ENCODE measurements at regions not wholly inside any gene's neighbourhood (a gene's known extent, or its start where the extent isn't known, plus 50 kb on each side); places are given as distances from the start of the nearest gene placed in this dataset.
A peak's percentile ranks its signal among the peaks of the same experiment; 100 is the strongest.

DNA sequence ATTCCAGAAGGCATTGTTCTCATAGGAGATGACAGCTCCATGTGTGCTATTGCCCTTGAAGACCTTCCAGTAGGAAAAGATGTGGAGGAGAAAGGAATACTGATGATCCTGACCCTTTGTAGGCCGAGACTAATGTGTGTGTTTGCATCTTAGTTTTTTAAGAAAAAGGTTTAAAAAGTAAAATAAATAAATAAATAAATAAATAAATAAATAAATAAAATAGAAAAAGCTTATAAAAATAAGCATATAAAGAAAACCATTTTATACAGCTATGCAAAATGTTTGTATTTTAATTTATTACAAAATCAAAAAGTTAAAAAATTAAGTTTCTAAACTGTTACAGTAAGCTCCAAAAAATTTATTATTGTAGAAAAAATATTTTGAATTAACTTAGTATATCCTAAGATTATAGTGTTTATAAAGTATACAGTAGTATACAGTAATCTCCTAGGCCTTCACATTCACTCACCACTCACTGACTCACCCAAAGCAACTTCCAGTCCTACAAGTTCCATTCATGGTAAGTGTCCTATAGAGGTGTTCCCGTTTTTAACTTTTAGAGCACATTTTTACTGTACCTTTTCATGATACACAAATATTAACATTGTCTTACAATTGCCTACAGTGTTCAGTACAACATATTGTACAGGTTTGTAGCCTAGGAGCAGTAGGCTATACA, 435.2 kb upstream of the SEMA3A start:
- no peak for DNase-seq (ENCODE audit: low read depth, low spot score)

DNA sequence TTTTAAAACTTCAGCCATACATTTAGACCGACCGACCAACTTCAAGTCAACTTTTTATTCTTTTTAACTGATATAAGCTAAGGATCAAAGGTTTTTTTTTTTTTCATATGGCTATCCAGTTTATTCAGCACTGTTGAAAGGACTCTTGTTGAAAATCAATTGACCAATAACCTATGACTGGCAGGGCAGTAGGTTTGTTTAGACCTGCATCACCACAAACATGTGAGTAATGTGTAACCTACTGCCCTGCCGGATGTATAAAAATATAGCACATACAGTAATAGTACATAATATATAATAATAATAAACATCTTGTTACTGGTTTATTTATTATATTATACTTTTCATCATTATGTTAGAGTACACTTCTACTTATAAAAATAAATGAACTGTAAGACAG, 434.6 kb upstream of the SEMA3A start:
- DNase-seq (ENCODE audit: low read depth, low spot score) = no peak

DNA sequence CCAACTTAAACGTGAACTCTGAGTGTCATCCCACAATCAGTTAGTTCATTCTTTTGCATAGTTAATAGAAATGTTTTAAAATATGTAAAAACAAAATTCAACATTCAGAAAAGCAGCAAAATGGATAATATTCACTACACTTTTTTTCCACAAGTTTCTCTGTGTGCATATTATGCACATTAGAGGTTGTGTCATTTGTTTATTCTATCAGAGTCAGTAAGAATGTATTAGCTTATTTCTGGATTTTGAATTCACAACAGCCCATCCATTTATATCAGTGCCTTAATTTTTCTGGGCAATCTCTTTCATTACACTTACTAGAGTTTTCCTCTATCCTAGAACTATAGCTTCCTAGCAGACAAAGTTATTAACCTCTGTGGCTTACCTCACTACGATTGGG, 432.7 kb upstream of the SEMA3A start:
- DNase-seq (ENCODE audit: low read depth, low spot score) = no peak

DNA sequence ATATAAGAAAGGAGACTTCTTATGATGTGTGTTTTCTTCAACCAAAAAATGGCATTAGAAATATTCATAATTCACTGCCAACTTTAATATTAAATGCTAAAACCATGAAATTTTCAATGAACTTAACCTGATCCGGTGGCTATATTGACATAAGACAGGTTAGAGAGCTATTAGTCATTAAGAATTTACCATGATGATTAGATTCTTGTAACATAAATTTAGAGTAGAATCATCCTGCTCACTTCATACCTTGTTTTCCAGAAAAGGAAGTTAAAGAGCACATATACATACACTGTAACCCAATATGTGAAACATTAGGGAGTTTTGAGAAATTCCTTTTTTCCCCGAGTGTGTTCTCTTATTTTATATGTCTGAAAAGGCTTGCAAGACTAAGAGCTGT, 430.3 kb upstream of the SEMA3A start:
- no peak for DNase-seq (ENCODE audit: low read depth, low spot score)

DNA sequence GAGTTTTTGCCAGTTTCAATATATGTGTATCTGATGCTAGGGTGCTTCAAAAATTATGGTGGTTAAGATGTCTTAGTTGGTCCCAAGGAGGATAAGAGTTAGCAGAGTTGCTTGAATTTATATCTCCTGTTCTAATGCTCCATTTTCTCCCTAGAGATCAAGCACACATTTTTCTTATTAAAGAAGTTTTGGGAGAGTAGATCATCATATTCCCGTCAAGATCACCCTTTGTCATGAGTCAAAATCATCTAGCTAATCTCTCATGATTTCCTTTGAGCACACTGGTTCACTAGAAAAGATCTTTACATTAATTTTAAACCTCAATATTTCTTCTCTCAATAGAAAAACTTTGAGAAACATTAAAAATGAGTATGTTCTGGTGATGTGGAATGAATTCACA, 429.9 kb upstream of the SEMA3A start:
- DNase-seq (ENCODE audit: low read depth, low spot score) = no peak

DNA sequence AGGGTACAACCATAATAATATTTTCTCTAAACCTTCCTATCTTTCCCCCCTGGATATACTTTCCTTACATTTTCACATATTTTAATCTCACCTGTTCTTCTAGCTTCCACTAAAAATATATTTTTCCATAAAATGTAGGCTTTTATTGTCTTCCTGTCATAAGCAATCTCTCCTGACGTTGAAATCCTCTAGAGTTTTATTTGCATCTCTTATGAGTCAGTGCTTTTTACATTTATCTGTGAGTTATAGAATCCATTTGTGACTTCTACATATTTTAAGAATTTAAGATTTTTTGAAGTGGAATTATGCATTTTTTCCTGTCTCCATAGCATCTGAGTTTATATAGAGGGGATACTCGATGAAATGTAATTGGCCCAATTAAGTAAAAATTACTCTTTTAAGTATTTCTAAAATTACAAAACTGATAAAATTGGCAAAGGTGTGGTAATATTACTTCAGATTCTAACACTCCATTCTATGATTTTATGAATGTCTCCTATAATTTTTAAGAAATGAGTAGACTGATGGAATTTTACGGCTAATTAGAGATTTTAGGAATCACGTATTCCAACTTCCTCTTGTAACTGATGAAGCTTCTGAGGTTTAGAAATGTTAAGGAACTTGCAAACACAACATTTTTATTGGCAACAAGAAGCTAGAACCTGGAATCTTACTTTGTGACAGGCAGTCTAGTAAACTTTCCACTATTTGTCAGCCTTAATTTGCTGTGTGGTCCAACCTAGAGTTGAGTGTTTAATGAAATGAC, 422.9 kb upstream of the SEMA3A start:
- peak; percentile 2 for DNase-seq (ENCODE audit: low read depth, low spot score)

DNA sequence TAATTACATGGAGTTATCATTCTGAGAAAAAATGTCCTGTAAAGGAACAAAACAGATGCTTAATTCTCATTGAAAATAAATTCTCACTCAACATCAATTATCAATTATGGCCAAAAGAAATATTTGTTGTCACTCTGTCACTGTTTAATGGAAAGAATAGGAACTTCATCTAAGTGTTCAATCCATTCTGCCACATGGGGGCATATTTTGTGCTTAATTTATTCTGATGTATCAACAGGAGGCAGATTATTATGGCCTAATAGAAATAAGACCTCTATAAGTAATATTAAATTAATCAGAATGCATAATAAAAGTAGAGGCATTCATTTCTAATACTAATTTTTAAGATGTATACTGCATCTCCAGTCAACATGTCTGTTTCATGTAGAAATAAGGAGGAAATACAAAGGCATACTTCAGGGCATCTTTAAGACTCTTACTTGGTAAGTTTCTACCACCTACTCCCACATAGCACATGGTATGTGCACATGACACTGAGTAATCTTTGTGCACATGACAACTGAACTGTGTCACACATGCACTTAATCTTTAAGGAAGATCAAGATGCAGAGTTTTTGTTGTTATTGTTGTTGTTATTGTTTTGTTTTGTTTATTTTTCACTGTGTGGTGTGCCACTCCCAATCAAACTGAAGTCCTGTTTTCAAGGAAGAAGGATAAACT, 420.4 kb upstream of the SEMA3A start:
- no peak for DNase-seq (ENCODE audit: low read depth, low spot score)

DNA sequence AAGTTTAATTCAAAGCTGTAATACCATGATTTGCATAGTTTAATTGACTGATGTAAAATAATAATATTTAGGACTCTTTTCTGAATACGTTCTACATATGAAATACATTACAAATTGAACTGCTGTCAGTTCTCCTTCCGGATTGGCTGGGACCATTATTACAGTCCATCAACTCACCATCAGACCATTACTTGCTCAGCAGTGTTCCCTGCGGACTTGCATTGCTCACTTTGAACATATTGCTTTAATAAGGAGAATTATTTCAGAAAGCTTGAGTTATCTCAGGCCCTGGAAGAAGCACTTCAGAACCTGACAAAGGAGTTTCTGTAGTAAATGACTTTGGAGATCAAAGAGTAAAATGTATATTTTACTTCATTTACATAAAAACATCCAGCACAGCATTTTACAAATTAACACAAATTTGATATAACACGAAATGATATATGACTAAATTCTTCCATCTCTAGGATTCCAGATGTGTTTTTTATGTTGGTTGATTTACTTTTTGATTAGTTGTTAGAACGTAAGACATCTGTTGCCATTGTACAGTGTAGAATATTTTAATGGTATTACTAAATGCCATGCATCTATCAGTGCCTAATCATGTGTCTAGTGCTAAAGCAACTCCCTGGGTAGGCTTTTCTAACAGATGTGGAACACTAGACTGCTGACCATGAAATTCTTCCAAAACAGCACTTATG, 418.5 kb upstream of the SEMA3A start:
- no peak for DNase-seq (ENCODE audit: low read depth, low spot score)

DNA sequence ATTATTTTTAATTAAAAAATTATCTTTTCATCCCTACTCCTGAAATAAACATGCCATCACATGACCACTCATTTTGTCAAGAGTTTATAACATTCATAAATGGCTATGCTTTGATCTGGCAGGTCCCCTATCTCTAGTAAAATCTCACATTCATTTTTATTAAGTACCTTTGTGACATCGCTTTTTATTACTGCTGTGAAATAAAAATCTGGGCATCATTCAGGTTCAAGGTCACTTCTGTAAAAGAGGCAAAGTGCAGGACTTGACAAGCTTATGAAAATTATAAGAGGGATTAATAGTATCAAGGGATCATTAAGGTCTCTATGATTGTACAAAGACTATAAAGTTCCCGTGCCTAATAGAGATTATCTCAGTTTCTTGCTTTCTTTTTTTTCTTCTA, 416.8 kb upstream of the SEMA3A start:
- no peak for DNase-seq (ENCODE audit: low read depth, low spot score)

DNA sequence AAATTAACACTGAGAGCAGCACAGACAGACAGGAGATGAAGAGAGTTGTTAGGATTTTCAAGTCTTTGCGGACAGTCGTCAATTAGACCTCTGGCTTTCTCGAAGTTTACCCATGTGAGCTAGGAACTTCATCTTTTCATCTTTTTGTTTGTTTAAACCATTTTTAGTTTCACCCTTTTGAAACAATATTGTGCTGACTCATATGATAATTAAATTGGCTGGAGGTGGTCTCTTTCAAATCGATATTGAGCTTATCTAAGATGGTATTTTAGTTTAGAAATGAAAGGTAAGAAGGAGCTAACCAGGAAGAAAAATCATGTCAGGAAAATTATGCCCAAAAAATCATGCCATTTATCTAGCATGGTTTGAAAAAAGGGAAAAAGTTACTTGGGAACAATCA, 415.8 kb upstream of the SEMA3A start:
- no peak for DNase-seq (ENCODE audit: low read depth, low spot score)

DNA sequence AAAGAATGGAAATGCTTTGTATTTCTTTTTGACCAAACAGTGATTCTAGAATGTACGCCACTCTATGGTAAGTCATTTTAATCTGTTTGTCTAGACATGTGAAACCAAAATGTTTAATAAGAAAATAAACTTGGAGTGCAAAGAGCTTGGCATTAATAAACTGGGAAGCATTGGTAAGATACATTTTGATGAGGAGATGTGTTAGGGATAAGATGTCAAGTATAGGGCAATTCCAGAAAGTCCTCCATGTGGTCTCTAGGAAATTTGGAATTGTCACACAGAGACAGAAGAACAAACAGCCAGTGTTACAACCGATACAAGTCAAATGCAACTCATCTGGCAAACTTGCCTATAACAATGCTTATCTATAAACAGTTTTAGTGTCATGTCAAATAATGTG, 410.7 kb upstream of the SEMA3A start:
- no peak for DNase-seq (ENCODE audit: low read depth, low spot score)

DNA sequence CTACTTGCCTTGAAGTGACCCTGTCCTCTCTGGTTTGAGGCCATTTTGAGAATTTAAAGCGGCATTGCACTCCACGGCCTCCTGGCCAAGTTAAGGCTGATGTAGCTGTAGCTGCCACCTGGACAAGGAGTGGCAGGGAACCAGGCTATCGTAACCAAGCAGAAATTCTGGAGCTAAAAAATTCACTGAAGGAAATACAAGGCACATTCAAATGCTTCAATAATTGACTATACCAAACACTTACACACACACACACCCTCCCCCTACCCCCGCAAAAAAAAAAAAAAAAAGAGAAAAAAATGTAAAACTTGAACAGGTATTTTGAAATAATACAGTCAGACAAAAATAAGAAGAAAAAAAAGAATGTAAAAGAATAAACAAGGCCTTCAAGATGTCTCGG, 409.0 kb upstream of the SEMA3A start:
- no peak for DNase-seq (ENCODE audit: low read depth, low spot score)

DNA sequence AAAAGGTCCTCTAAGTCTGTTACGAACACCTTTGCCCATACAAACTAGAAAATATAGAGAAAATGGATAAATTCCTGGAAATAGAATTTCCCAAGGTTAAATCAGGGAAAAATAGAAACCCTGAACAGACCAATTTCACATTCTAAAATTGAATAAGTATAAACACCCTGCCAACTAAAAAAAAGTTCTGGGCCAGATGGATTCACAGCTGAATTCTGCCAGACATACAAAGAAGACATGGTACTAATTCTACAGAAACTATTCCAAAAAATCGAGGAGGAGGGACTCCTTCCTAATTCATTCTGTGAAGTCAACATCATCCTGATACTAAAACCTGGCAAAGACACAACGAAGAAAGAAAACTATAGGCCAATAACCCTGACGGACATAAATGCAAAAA, 400.4 kb upstream of the SEMA3A start:
- no peak for DNase-seq (ENCODE audit: low read depth, low spot score)

DNA sequence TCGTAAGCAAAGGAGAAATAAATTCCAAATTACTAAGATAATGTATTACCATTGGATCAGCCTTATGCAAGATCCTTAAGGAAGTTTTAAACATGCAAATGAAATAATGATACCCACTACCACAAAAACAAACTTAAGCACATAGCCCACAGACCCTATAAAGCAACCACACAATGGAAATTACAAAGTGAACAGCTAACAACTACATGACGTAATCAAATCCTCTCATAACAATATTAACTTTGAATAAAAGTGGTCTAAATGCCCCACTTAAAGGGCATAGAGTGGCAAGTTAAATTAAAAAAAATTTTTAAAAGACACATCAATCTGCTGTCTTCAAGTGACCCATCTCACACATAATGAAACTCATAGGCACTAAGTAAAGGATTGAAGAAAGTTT, 397.3 kb upstream of the SEMA3A start:
- no peak for DNase-seq (ENCODE audit: low read depth, low spot score)

DNA sequence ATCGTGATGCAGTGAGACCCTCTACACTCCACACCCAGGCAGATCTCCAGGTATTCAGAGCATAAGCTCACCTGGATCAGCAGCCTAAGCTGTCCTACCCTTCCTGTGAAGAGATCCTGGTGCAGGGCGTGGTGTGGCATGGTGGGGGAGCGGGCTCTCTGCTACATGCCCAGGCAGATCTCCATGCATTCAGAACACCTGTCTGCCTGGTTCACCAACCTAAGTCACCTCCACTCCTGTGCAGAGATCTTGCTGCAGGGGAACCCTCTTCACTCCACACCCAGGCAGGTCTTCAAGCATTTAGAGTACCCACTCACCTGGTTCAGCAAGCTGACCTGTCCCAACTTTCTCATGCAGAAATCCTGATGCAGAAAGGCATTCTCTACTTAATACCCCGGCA, 394.4 kb upstream of the SEMA3A start:
- DNase-seq (ENCODE audit: low read depth, low spot score) = no peak

DNA sequence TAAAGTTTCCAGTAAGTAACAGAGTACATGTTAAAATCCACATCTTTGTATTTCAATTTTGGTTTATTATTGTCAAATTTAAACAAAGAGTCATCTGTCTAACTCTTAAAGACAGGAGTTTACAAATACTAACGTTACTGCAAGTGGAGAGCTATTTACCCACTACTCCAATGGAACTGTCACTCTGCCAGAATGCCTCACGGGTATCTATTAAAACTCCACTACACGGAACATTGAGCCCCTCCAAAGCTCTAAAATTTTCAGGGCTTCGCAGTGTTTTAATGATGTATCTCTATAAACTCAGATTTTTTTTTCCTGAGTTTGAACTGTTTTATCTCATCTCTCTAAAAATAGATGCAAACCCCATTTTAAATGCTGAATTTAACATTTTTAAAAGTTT, 388.7 kb upstream of the SEMA3A start:
- DNase-seq (ENCODE audit: low read depth, low spot score) = no peak

DNA sequence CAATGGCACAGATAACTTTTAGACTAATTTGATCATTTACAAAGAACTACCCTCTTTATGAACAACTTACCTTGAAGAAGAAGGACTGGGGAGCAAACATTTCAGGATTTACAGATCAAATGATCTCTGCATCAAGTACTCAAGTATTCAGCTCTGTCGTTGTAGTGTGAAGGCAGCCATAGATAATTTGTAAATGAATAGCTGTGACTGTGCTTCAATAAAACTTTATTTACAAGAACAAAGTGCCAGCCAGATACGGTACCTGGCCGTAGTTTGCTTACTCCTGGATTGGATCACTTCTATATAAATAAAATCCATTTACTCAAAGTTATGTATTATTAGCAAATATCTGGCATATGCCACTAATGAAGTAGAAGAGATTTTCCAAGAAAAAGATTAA, 388.2 kb upstream of the SEMA3A start:
- no peak for DNase-seq (ENCODE audit: low read depth, low spot score)

DNA sequence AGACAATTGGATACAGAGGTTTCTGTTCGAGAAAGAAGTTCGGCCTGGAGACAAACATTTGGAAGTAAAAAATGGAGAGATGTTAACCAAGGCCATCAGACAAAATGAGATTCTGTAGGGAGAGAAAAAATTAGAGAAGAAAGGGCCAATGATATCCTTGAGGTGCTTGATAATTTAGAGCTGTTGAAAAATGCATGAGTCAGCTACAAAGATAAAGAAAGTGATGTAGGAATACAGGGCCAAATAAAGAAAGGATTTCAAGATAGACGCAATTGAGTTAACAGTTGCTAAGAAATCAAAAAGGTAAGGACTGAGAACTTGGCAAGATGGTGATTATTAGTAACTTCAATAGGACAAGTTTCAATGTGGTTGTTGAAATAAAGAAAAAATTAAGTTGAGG, 384.2 kb upstream of the SEMA3A start:
- DNase-seq (ENCODE audit: low read depth, low spot score) = no peak

DNA sequence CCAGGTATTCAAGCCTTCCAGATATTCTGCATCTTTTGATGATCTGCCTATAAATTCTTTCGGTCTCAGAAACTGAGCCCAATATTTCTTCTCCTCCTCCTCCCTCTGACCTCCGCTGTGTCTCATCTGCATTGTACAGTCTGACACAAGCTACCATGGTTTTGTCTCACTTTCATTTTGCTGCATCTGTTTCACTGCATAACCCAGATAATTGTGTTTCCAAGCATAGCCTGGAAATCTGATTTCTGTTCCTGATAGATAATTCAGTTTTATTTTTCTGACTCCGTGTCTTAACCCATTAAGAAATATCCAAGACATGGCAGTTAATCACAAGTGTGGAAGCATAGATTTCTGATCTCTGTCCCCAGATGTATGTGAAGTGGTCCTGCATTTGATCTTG, 374.2 kb upstream of the SEMA3A start:
- DNase-seq (ENCODE audit: low read depth, low spot score) = no peak

DNA sequence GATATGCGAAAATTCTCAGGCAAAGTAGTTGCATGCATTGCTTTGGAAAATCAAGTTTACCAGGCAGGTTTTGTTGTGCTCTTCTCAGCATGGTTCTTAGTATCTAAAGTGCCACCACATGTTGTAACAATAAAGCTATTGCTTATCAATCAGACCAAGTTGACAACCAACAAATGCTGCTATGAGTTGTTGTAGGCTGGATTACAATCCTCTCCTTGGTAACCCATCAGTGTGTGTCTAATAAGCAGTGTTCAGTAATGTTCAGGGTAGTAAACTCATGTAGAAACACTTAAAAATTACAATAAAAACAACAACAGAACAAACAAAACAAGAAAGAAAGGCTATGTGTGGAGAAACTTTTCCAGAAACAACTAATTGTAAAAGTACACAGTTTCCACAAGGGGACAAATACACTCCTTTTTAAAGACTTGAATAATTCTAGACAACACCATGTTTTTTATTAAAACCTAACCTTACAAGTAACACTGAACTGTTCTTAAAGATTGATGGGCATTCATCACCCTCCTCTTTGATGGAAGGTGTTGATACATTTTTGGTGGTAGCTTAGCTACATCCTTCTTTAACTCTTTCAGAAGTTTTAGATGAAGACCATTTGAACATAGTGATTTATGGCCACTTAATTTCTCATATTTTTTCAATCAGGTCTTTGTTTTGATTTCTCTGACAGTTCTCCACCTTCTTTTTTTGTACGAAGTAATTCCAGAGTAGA, 370.9 kb upstream of the SEMA3A start:
- no peak for DNase-seq (ENCODE audit: low read depth, low spot score)

DNA sequence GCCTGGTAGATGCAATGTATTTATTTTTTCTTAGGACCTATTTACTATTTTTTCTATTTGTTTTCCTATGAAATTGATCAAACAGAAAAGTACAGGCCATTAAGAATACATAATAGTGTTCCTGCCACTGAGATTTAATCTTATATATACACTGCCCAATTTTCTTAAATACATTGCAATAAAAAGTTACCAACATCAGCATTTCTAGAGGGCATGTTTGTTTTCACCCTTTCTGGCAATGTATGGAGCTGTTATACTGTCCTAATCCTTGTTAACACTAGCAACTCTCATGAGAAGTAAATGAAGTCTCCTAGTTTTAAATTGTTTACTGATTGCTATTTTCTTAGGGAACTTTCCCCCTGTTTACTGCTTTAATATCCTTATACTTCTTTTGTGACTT, 359.1 kb upstream of the SEMA3A start:
- DNase-seq (ENCODE audit: low read depth, low spot score) = no peak

DNA sequence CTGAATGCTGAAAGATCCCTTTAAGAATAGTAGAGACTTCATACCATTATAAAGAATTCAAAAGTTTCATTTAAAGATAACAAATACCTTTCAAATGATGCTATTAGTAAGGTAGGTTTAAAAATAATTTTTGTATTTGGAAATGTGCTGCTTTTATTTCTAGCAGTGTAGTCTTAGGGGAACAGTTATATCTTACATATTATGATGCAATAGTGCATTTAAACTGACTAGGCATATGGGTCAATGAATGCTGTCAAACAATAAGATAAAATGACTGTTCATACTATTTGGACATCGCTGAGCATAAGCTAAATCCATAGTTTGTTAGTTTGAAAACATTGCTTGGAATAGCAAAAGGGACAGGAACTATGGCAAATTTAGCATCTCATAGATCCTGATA, 354.8 kb upstream of the SEMA3A start:
- DNase-seq (ENCODE audit: low read depth, low spot score) = no peak

Measured in astrocyte of the hippocampus (primary cell).